GM20000 (cell line): ENCODE measurements at regions not wholly inside any gene's neighbourhood (a gene's known extent, or its start where the extent isn't known, plus 50 kb on each side); places are given as distances from the start of the nearest gene placed in this dataset.

Experiments used
- DNase-seq: peaks from one replicate; pipeline ENCODE4 v3.0.0; 2012; ENCODE audit warnings: low spot score
- CTCF ChIP-seq: IDR thresholded peaks from 2 replicates; pipeline ENCODE4 v1.5.1; 2012; ENCODE audit warnings: mild to moderate bottlenecking, control low read depth; ENCODE audit errors: extremely low read depth, missing control alignments

DNA sequence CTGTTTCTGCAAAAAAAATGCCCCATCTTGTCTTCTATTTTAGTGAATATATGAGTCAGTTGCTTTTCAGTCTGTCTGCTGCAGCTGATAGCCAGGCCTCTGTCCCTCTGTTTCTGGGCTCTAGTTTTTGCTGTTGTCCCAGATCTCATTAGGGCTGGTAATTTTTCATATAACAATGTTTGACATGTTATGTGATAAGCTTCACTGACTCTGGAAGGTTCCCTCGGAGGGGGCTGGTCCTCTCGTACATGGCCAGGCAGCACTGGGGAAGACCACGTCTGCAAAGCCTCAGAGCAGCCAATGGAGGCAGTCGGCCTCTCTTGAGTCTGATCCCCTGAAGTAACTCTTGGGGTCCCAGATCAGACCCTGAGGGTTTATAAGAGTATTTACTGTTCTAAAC, 223.8 kb downstream of the THBS2 start:
- TF ChIP-seq CTCF, result no peak
- no peak for DNase-seq

DNA sequence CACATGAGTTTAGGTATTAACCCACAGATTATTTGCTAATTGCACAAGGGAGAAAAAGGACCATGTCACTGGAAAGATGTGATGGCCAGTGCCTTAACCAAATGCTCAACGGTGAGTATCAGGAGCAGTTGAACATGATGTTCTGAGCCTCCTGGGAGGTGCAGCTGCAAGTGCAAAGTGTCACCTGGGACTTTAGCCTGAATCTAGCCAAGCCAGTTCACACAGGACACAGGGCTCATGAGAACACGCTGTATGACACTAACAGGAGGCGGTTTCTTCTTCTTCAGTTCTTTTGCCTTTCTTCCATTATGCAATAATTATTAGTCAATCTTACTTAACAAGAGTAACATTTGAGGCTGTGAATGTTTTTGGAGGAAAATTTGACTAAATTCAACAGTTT, 225.3 kb downstream of the THBS2 start:
- no peak for TF ChIP-seq CTCF
- DNase-seq, result no peak

- TF ChIP-seq CTCF, result no peak
- DNase-seq, result no peak
Measured at GRCh38 chr6:169026175-169026574, 227.5 kb downstream of the THBS2 start.

- no peak for DNase-seq
Measured at GRCh38 chr6:169024047-169024660, 229.5 kb downstream of the THBS2 start.

DNA sequence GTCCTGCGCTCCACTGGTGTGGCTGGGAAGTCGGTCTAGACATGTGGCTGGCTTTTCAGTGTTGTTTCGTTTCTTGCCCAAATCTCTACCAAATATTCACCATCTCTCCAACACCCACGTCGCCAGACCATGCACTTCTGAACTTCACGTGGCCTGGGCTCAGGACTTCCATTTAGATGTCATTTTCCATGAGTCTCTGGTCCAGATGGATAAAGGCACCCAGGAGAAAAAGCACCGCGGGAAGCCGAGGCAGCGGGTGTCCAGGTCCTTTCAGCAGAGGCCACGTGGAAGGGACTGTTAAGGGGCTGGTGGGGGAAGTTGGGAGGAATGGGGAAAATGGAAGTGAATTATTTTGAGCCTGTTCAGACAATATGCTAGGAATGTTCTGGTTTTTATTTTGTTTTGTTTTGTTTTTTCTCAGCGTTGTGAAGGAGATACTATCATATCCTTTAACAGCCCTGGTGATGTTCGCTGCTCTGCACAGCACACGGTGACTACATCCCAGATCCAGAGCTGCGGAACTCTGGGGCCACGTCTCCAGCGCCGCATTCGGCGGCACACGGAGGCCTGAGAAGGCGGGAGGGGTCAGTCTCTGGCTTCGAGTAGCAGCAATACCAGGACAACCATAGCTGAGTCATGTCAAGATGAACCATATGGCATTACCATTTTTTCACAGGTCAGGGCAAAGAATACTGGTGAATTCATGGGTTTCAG, 230.3 kb downstream of the THBS2 start:
- no peak for TF ChIP-seq CTCF
- no peak for DNase-seq

More at GRCh38 chr6:169024047-169024660, 229.5 kb downstream of the THBS2 start:
- TF ChIP-seq CTCF, result no peak

- no peak for TF ChIP-seq CTCF
- DNase-seq, result no peak
Measured at GRCh38 chr6:169022079-169022478, 231.6 kb downstream of the THBS2 start.

DNA sequence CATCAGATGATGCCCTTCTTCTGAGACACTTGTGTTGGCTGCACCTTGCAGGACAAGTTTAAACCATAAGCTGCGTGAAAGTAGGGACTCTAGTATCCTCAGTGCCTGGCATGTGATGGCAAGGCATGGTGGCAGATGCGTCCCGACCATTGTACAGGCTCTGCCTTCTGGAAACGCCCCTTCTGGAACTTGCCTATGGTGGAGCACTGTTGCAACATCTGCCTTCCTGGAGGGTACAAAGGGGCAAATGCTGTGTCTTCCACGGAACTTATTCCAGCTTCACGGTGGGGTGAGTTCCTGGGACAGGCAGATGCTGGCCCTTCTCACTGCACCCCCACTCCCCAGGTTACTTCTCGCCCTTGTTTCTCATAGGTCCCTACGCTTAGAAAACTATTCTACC, 232.8 kb downstream of the THBS2 start:
- DNase-seq, result no peak
- TF ChIP-seq CTCF, result no peak
